K562 (cell line): ENCODE measurements at regions not wholly inside any gene's neighbourhood (a gene's known extent, or its start where the extent isn't known, plus 50 kb on each side); places are given as distances from the start of the nearest gene placed in this dataset.

ENCODE experiments used
- ATAC-seq: fragments of 200-7000 bp; cut with Tn5 transposase; 3 replicates; pipeline ENCODE4 v1.9.1; 2020; ENCODE audit warnings: moderate library complexity
- BruUV-seq: library from RNA; stranded (reverse); fragments of 400-500 nt; replicated peaks from 2 replicates; lab custom pipeline; 2021; lab: Mats Ljungman, UMichigan
- CTCF ChIA-PET: fragments of 300-600 bp; formaldehyde crosslinking; extraction: SDS; loops from one replicate; lab custom pipeline; 2021; ENCODE audit warnings: low intra/inter-chr PET ratio; lab: Yijun Ruan, JAX
- POLR2A ChIA-PET: fragments of 300-600, 350-650 bp; sonication (Branson Sonifier 250); formaldehyde crosslinking; extraction: SDS; loops from one replicate; lab custom pipeline; 2021; ENCODE audit warnings: antibody characterized with exemption, inconsistent platforms; lab: Yijun Ruan, JAX
- DNase-seq, 4 experiments: peaks; one replicate each; pipeline versions ENCODE4 v3.0.0 to v3.0.0-alpha.2; 2011 to 2018; ENCODE audit warnings: low spot score in 3 of 4, mixed read lengths in 3 of 4; ENCODE audit errors: extremely low read depth in 1 of 4
- FAIRE-seq: peaks from 2 replicates; lab custom pipeline; 2011; peaks lifted over from hg19 to GRCh38; lab: Jason Lieb, UNC
- H2AFZ ChIP-seq: 2 replicates; pipeline ENCODE4 v1.6.0; 2011; ENCODE audit warnings: low read depth, low read length, control low read depth, inconsistent platforms
- H3K27ac ChIP-seq: fragments of 200-600 bp; 3 replicates; pipeline ENCODE4 v1.8.0; 2011; ENCODE audit warnings: low read depth, mild to moderate bottlenecking, control low read depth, inconsistent platforms, low read length, moderate library complexity, mixed read lengths; ENCODE audit errors: extremely low read depth
- H3K27me3 ChIP-seq, 2 experiments: fragments of 300-600 bp in 1 of 2; 2 replicates in 1 of 2; 3 replicates in 1 of 2; pipeline versions ENCODE4 v1.6.0 to v1.8.0; 2011; ENCODE audit warnings: inconsistent platforms in 2 of 2, low read length in 2 of 2, mild to moderate bottlenecking in 1 of 2, mixed read lengths in 1 of 2, moderate library complexity in 1 of 2; ENCODE audit not compliant: control insufficient read depth in 2 of 2, insufficient read depth in 2 of 2
- H3K36me3 ChIP-seq: fragments of 300-600 bp; 3 replicates; pipeline ENCODE4 v1.8.0; 2011; ENCODE audit warnings: mild to moderate bottlenecking, low read length, inconsistent platforms; ENCODE audit not compliant: control insufficient read depth, insufficient read depth
- H3K4me1 ChIP-seq, 2 experiments: fragments of 200-600 bp in 1 of 2; replicated peaks in 1 of 2; 2 replicates in 1 of 2; 3 replicates in 1 of 2; pipeline versions ENCODE4 v1.5.1 to v1.8.0; 2011; ENCODE audit warnings: inconsistent platforms in 2 of 2, low read length in 2 of 2, mild to moderate bottlenecking in 1 of 2, mixed read lengths in 1 of 2, moderate library complexity in 1 of 2; ENCODE audit not compliant: control insufficient read depth in 2 of 2, insufficient read depth in 2 of 2
- H3K4me2 ChIP-seq: 2 replicates; pipeline ENCODE4 v1.6.1; 2011; ENCODE audit warnings: low read length, control low read depth, inconsistent platforms, mixed read lengths; ENCODE audit not compliant: insufficient read depth
- H3K4me3 ChIP-seq: fragments of 200-600 bp; sonication (generic), shearing (Covaris generic); 2 replicates; pipeline ENCODE4 v1.5.1; 2016; ENCODE audit warnings: control low read depth, inconsistent platforms
- H3K79me2 ChIP-seq: fragments of 200-600 bp; 3 replicates; pipeline ENCODE4 v1.8.0; 2011; ENCODE audit warnings: low read length, inconsistent platforms; ENCODE audit not compliant: control insufficient read depth, insufficient read depth
- H3K9ac ChIP-seq, 2 experiments: 2 replicates each; pipeline versions ENCODE4 v1.6.0 to v1.6.1; 2011; ENCODE audit warnings: low read depth in 2 of 2, low read length in 2 of 2, control low read depth in 1 of 2, inconsistent platforms in 1 of 2, mild to moderate bottlenecking in 1 of 2, mixed read lengths in 1 of 2; ENCODE audit not compliant: insufficient read depth in 1 of 2
- H3K9me1 ChIP-seq: one replicate; pipeline ENCODE4 v1.6.0; 2011; ENCODE audit warnings: inconsistent platforms, mild to moderate bottlenecking, low read length, moderate library complexity; ENCODE audit not compliant: control insufficient read depth, insufficient read depth
- H3K9me3 ChIP-seq: replicated peaks from 2 replicates; pipeline ENCODE4 v1.5.1; 2011; ENCODE audit warnings: low read depth, low read length, inconsistent platforms; ENCODE audit not compliant: control insufficient read depth, insufficient read depth
- H4K20me1 ChIP-seq: replicated peaks from 2 replicates; pipeline ENCODE4 v1.6.1; 2011; ENCODE audit warnings: low read length, inconsistent platforms, mixed read lengths; ENCODE audit not compliant: control insufficient read depth, insufficient read depth
- ASH1L ChIP-seq: fragments of 450-650 bp; IDR thresholded peaks from 2 replicates; pipeline ENCODE4 v1.6.1; 2018; ENCODE audit warnings: borderline replicate concordance, mild to moderate bottlenecking, low read depth; ENCODE audit not compliant: partially characterized antibody
- CHD1 ChIP-seq: fragments of 200-600 bp; sonication (generic); IDR thresholded peaks from one replicate; pipeline ENCODE4 v1.6.1; 2012; ENCODE audit warnings: mild to moderate bottlenecking, moderate library complexity, low read length, inconsistent platforms
- DIDO1 ChIP-seq: fragments of 450-650 bp; IDR thresholded peaks from 2 replicates; pipeline ENCODE4 v1.6.1; 2016; ENCODE audit warnings: low read depth, missing biosample characterization, missing genetic modification characterization
- ETV1 ChIP-seq: fragments of 450-650 bp; conservative IDR thresholded peaks from 2 replicates; pipeline ENCODE4 v1.6.1; 2016; ENCODE audit warnings: missing genetic modification characterization, control low read depth, low read depth, missing compliant biosample characterization
- FOSL1 ChIP-seq: fragments of 200-800 bp; sonication (Bioruptor generic); conservative IDR thresholded peaks from 2 replicates; pipeline ENCODE4 v1.6.1; 2016; ENCODE audit warnings: missing genetic modification characterization, missing compliant biosample characterization
- IFI16 ChIP-seq: fragments of 250-450 bp; sonication (Bioruptor Pico); IDR thresholded peaks from 2 replicates; pipeline ENCODE4 v2.1.2; 2022; ENCODE audit warnings: mild to moderate bottlenecking, inconsistent platforms
- NCOA6 ChIP-seq: fragments of 450-650 bp; IDR thresholded peaks from 2 replicates; pipeline ENCODE4 v1.6.1; 2017; ENCODE audit warnings: mild to moderate bottlenecking
- NELFE ChIP-seq: IDR thresholded peaks from 2 replicates; pipeline ENCODE4 v1.6.1; 2011; ENCODE audit warnings: mild to moderate bottlenecking; ENCODE audit not compliant: insufficient read depth, insufficient read length
- NONO ChIP-seq, 2 experiments: fragments of 200-400 bp in 1 of 2; fragments of 450-650 bp in 1 of 2; formaldehyde crosslinking in 1 of 2; IDR thresholded peaks; 2 replicates each; pipeline ENCODE4 v1.6.1; 2017; ENCODE audit warnings: low read depth in 2 of 2, mild to moderate bottlenecking in 2 of 2, moderate library complexity in 2 of 2, low read length in 1 of 2
- PCBP1 ChIP-seq: fragments of 200-400 bp; formaldehyde crosslinking; IDR thresholded peaks from 2 replicates; pipeline ENCODE4 v1.6.1; 2018; ENCODE audit warnings: mild to moderate bottlenecking, low read depth, low read length; ENCODE audit not compliant: poor library complexity, severe bottlenecking
- PTRF ChIP-seq: fragments of 450-650 bp; IDR thresholded peaks from 2 replicates; pipeline ENCODE4 v1.6.1; 2016; ENCODE audit warnings: mild to moderate bottlenecking, missing genetic modification characterization, missing compliant biosample characterization
- STAG1 ChIP-seq: sonication (generic); formaldehyde crosslinking; IDR thresholded peaks from 2 replicates; pipeline ENCODE4 v1.5.0; 2020; ENCODE audit warnings: missing genetic modification reagents, borderline replicate concordance
- TCF7 ChIP-seq: sonication (generic); IDR thresholded peaks from 2 replicates; pipeline ENCODE4 v1.6.1; 2016; ENCODE audit warnings: antibody characterized with exemption, borderline replicate concordance
- THAP12 ChIP-seq: fragments of 250-450 bp; sonication (Bioruptor Pico); IDR thresholded peaks from 2 replicates; pipeline ENCODE4 v1.9.0; 2021; ENCODE audit warnings: mild to moderate bottlenecking, inconsistent platforms
- ZNF12 ChIP-seq: sonication (generic); formaldehyde crosslinking; IDR thresholded peaks from 2 replicates; pipeline ENCODE4 v1.4.0; 2020; ENCODE audit warnings: mild to moderate bottlenecking, missing genetic modification reagents
- ZNF354B ChIP-seq: fragments of 250-450 bp; sonication (Bioruptor Pico); IDR thresholded peaks from 2 replicates; pipeline ENCODE4 v1.4.0; 2020
- ZNF589 ChIP-seq: fragments of 200-800 bp; sonication (Bioruptor generic); IDR thresholded peaks from 2 replicates; pipeline ENCODE4 v1.6.1; 2016; ENCODE audit warnings: low read depth, missing genetic modification characterization, missing compliant biosample characterization
- WGBS: fragments of 100-300 bp; shearing (Covaris generic); methylation state at CpG from one replicate; pipeline ENCODE4 v1.1.6; 2016; ENCODE audit warnings: low coverage, mixed read lengths; ENCODE audit not compliant: insufficient coverage; ENCODE audit errors: missing lambda C conversion rate; 5-methylcytosine and 5-hydroxymethylcytosine counted together
- in situ Hi-C: fragments of 300-500 bp; cut with MboI; formaldehyde crosslinking; loops from 4 replicates; pipeline ENCODE4 v1.15.0; 2018; ENCODE audit warnings: inconsistent platforms, mixed read lengths
- intact Hi-C: fragments of 100-400 bp; cut with micrococcal nuclease; formaldehyde crosslinking; loops from 2 replicates; pipeline ENCODE4 v1.14.2; 2022

GRCh38 chr2:51344886-51345285 is 313.0 kb upstream of the NRXN1 start:
- no peak overlapping the region for H3K9ac ChIP-seq
- no peak for FAIRE-seq
- TF ChIP-seq THAP12 (CRISPR knock-in tag) (no peak), STAG1 (CRISPR knock-in tag) (no peak), FOSL1 (tag) (no peak), PTRF (tag) (no peak), NELFE (no peak), DIDO1 (tag) (no peak), ETV1 (tag) (no peak), ASH1L (no peak), PCBP1 (no peak), NONO (IDR thresholded peaks at IDR 0.05; ENCODE audit: low read depth in 2 of 2, low read length in 1 of 2) (no peak), ZNF12 (CRISPR knock-in tag) (no peak), TCF7 (no peak), IFI16 (CRISPR knock-in tag) (no peak), CHD1 (no peak), ZNF354B (CRISPR knock-in tag) (no peak), NCOA6 (no peak), ZNF589 (CRISPR knock-in tag) (no peak)
- H3K27me3 ChIP-seq, result no peaks in the 10 kb centered on the region
- no peak overlapping the region for H2AFZ ChIP-seq
- H3K4me1 ChIP-seq, result no peaks in the 10 kb centered on the region
- H4K20me1 ChIP-seq, result no peaks in the 10 kb centered on the region
- ATAC-seq, result no peak
- 0% methylated on average over 2 of the region's 2 CpGs for WGBS
- H3K79me2 ChIP-seq, result no peaks in the 10 kb centered on the region
- BruUV-seq, result no TSS peak
- H3K4me3 ChIP-seq, result no peak overlapping the region
- POLR2A ChIA-PET, result no interaction called here
- in situ Hi-C loops, result no loop called here
- no peaks in the 10 kb centered on the region for H3K9me3 ChIP-seq
- intact Hi-C loops, result no loop called here
- H3K4me2 ChIP-seq, result no peak overlapping the region
- H3K9me1 ChIP-seq, result no peaks in the 10 kb centered on the region
- DNase-seq, result no peak
- no peak overlapping the region for H3K27ac ChIP-seq
- H3K36me3 ChIP-seq, result no peaks in the 10 kb centered on the region
- CTCF ChIA-PET, result no interaction called here
